ENCODE measurements at regions not wholly inside any gene's neighbourhood (a gene's known extent, or its start where the extent isn't known, plus 50 kb on each side); places are given as distances from the start of the nearest gene placed in this dataset.
"Not testable (repeated sequence)": the region's sequence is repeated elsewhere in the genome, so short reads cannot be mapped to it uniquely, and the experiment has no call there.

- Mint-ChIP-seq H3K9me3 (ENCODE audit: unreplicated experiment) (peaks cover 5% of the 10 kb centered on the region), H3K4me1 (ENCODE audit: unreplicated experiment) (no peaks in the 10 kb centered on the region), H3K27ac (ENCODE audit: unreplicated experiment) (no peak overlapping the region), H3K27me3 (ENCODE audit: unreplicated experiment) (peaks cover 8% of the 10 kb centered on the region), H3K4me3 (ENCODE audit: unreplicated experiment) (no peak overlapping the region), H3K36me3 (ENCODE audit: low read depth, unreplicated experiment) (no peaks in the 10 kb centered on the region)
- DNase-seq (ENCODE audit: low spot score): no peak
- no peak for TF ChIP-seq CTCF (IDR thresholded peaks at IDR 0.05; ENCODE audit: unreplicated experiment)
Observed at GRCh38 chr1:47599777-47600176, 161.9 kb downstream of the FOXD2 start.

- not testable (repeated sequence) for H3K4me1 Mint-ChIP-seq (ENCODE audit: unreplicated experiment); H3K4me3 Mint-ChIP-seq (ENCODE audit: unreplicated experiment); H3K27ac Mint-ChIP-seq (ENCODE audit: unreplicated experiment); DNase-seq (ENCODE audit: low spot score); H3K9me3 Mint-ChIP-seq (ENCODE audit: unreplicated experiment); H3K27me3 Mint-ChIP-seq (ENCODE audit: unreplicated experiment); H3K36me3 Mint-ChIP-seq (ENCODE audit: low read depth, unreplicated experiment)
Observed at GRCh38 chr1:47602491-47602890, 164.6 kb downstream of the FOXD2 start.

GRCh38 chr1:47604869-47605268 is 167.0 kb downstream of the FOXD2 start:
- DNase-seq (ENCODE audit: low spot score); H3K36me3 Mint-ChIP-seq (ENCODE audit: low read depth, unreplicated experiment); H3K4me1 Mint-ChIP-seq (ENCODE audit: unreplicated experiment); H3K27ac Mint-ChIP-seq (ENCODE audit: unreplicated experiment); H3K27me3 Mint-ChIP-seq (ENCODE audit: unreplicated experiment); H3K9me3 Mint-ChIP-seq (ENCODE audit: unreplicated experiment); H3K4me3 Mint-ChIP-seq (ENCODE audit: unreplicated experiment): not testable (repeated sequence)

GRCh38 chr1:47608296-47608875 is 170.5 kb downstream of the FOXD2 start:
- H3K4me1 Mint-ChIP-seq (ENCODE audit: unreplicated experiment): no peaks in the 10 kb centered on the region
- H3K27me3 Mint-ChIP-seq (ENCODE audit: unreplicated experiment): no peaks in the 10 kb centered on the region
- H3K27ac Mint-ChIP-seq (ENCODE audit: unreplicated experiment): no peak overlapping the region
- no peaks in the 10 kb centered on the region for H3K9me3 Mint-ChIP-seq (ENCODE audit: unreplicated experiment)
- no peak for TF ChIP-seq CTCF (IDR thresholded peaks at IDR 0.05; ENCODE audit: unreplicated experiment)
- no peak overlapping the region for H3K4me3 Mint-ChIP-seq (ENCODE audit: unreplicated experiment)
- no peak for DNase-seq (ENCODE audit: low spot score)
- peaks cover 5% of the 10 kb centered on the region for H3K36me3 Mint-ChIP-seq (ENCODE audit: low read depth, unreplicated experiment)

- DNase-seq (ENCODE audit: low spot score): no peak
- Mint-ChIP-seq H3K36me3 (ENCODE audit: low read depth, unreplicated experiment) (peaks cover 5% of the 10 kb centered on the region), H3K9me3 (ENCODE audit: unreplicated experiment) (no peaks in the 10 kb centered on the region), H3K27ac (ENCODE audit: unreplicated experiment) (no peak overlapping the region), H3K27me3 (ENCODE audit: unreplicated experiment) (no peaks in the 10 kb centered on the region), H3K4me3 (ENCODE audit: unreplicated experiment) (no peak overlapping the region), H3K4me1 (ENCODE audit: unreplicated experiment) (no peaks in the 10 kb centered on the region)
- TF ChIP-seq CTCF (IDR thresholded peaks at IDR 0.05; ENCODE audit: unreplicated experiment): no peak
Observed at GRCh38 chr1:47611992-47612391, 174.1 kb downstream of the FOXD2 start.

- Mint-ChIP-seq H3K4me3 (ENCODE audit: unreplicated experiment) (no peak overlapping the region), H3K27me3 (ENCODE audit: unreplicated experiment) (no peaks in the 10 kb centered on the region), H3K36me3 (ENCODE audit: low read depth, unreplicated experiment) (peaks cover 5% of the 10 kb centered on the region), H3K27ac (ENCODE audit: unreplicated experiment) (no peak overlapping the region), H3K4me1 (ENCODE audit: unreplicated experiment) (no peaks in the 10 kb centered on the region), H3K9me3 (ENCODE audit: unreplicated experiment) (no peaks in the 10 kb centered on the region)
- TF ChIP-seq CTCF (IDR thresholded peaks at IDR 0.05; ENCODE audit: unreplicated experiment): no peak
- no peak for DNase-seq (ENCODE audit: low spot score)
Observed at GRCh38 chr1:47612819-47613218, 175.0 kb downstream of the FOXD2 start.
